ENCODE measurements at regions not wholly inside any gene's neighbourhood (a gene's known extent, or its start where the extent isn't known, plus 50 kb on each side); places are given as distances from the start of the nearest gene placed in this dataset.

DNA sequence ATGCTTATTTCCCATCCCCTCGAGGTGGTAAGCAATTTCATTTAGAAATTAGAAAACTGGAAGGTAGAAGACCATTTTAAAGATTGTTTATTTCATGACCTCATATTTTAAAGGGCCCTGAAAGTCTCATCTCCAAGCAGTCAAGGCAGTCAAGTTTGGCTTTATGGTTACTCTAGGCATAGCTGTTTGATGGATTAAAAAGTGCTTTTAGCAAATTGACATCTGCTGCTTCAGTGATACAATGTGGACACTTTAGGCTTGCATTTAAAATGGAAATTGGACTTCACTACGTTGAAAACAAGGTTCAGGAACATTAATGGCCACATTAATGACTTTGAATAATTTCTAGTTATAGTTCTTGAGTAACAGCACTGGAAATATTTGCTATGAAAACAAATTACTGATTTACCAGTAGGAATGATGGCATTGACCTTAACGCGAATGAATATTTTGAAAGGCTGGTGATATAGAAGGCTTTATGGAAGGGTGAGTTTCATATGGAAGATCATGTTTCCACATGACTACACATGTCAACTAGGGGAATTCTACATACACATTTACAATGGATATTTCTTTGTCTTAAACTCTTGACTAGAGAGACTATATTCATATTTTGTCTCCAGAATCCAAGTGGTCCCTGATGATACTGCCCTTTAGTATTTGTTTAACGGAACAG, 873.5 kb downstream of the JRKL start:
- no peak overlapping the region for H2BK15ac ChIP-seq (ENCODE audit: low read depth, low read length)
- H3K79me1 ChIP-seq (ENCODE audit: insufficient read depth, low read depth, low read length, poor library complexity, severe bottlenecking) = no peaks in the 10 kb centered on the region
- no peak overlapping the region for H3K18ac ChIP-seq (ENCODE audit: insufficient read length, low read depth, low read length)
- H2AFZ ChIP-seq (ENCODE audit: low read length) = no peak overlapping the region
- Mint-ChIP-seq H3K4me1 (no peaks in the 10 kb centered on the region), H3K27ac (no peak overlapping the region), H3K27me3 (ENCODE audit: low read depth) (no peaks in the 10 kb centered on the region), H3K9me3 (no peaks in the 10 kb centered on the region), H3K36me3 (ENCODE audit: insufficient read depth in 1 of 3, low read depth in 3 of 3) (no peaks in the 10 kb centered on the region; a peak in 1 of 7 replicates), H3K4me3 (no peak overlapping the region)
- H4K91ac ChIP-seq (ENCODE audit: insufficient read length, low read depth, low read length) = no peak overlapping the region
- H2BK12ac ChIP-seq (ENCODE audit: insufficient read length, low read depth, low read length) = no peak overlapping the region
- H2AK5ac ChIP-seq (ENCODE audit: insufficient read length, low read length) = no peak overlapping the region
- no peak overlapping the region for H4K8ac ChIP-seq (replicated peaks; ENCODE audit: insufficient read length, low read depth, low read length)
- no peak for DNase-seq
- H3T11ph ChIP-seq (ENCODE audit: low read length) = no peak overlapping the region
- H4K20me1 ChIP-seq (ENCODE audit: control insufficient read depth, insufficient read depth, insufficient read length) = no peaks in the 10 kb centered on the region
- H3K4ac ChIP-seq (ENCODE audit: low read depth, low read length) = no peak overlapping the region
- H3K9me3 ChIP-seq (ENCODE audit: control insufficient read depth, low read depth, low read length) = no peaks in the 10 kb centered on the region
- H3K4me2 ChIP-seq (ENCODE audit: insufficient read depth, insufficient read length, low read length) = no peak overlapping the region
- no peak overlapping the region for H3K14ac ChIP-seq (ENCODE audit: insufficient read depth, low read length)
- H3K9ac ChIP-seq (ENCODE audit: extremely low read depth, insufficient read length, low read length) = no peak overlapping the region
- no peak overlapping the region for H3K56ac ChIP-seq (ENCODE audit: insufficient read length, low read depth, low read length)
- no peak overlapping the region for H3K23ac ChIP-seq (ENCODE audit: insufficient read length, low read depth, low read length)
- TF ChIP-seq, protein P1, sequence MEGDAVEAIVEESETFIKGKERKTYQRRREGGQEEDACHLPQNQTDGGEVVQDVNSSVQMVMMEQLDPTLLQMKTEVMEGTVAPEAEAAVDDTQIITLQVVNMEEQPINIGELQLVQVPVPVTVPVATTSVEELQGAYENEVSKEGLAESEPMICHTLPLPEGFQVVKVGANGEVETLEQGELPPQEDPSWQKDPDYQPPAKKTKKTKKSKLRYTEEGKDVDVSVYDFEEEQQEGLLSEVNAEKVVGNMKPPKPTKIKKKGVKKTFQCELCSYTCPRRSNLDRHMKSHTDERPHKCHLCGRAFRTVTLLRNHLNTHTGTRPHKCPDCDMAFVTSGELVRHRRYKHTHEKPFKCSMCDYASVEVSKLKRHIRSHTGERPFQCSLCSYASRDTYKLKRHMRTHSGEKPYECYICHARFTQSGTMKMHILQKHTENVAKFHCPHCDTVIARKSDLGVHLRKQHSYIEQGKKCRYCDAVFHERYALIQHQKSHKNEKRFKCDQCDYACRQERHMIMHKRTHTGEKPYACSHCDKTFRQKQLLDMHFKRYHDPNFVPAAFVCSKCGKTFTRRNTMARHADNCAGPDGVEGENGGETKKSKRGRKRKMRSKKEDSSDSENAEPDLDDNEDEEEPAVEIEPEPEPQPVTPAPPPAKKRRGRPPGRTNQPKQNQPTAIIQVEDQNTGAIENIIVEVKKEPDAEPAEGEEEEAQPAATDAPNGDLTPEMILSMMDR (conservative IDR thresholded peaks at IDR 0.05) = no peak
- H3K27me3 ChIP-seq (ENCODE audit: insufficient read depth, low read length) = no peaks in the 10 kb centered on the region
- no peak overlapping the region for H2BK20ac ChIP-seq (ENCODE audit: low read depth, low read length, poor library complexity, severe bottlenecking)
- H2BK120ac ChIP-seq (ENCODE audit: low read depth, low read length, poor library complexity, severe bottlenecking) = no peak overlapping the region
- no peaks in the 10 kb centered on the region for H3K79me2 ChIP-seq (ENCODE audit: insufficient read depth, low read length)
- no peak overlapping the region for H3K27ac ChIP-seq (ENCODE audit: insufficient read length, low read depth, low read length)
- no CpG with 5 or more reads among the region's 5 CpGs for WGBS (ENCODE audit: extremely low coverage, insufficient read length, low lambda C conversion rate)
- H4K5ac ChIP-seq (ENCODE audit: insufficient read length, low read depth, low read length) = no peak overlapping the region
- H3K23me2 ChIP-seq (ENCODE audit: insufficient read length, low read depth, low read length, poor library complexity, severe bottlenecking) = no peaks in the 10 kb centered on the region
- no peak overlapping the region for H2BK5ac ChIP-seq (ENCODE audit: insufficient read length, low read length)
- H3K4me1 ChIP-seq (ENCODE audit: insufficient read depth, low read length) = no peaks in the 10 kb centered on the region
